CD14-positive monocyte (primary cell): ENCODE measurements at regions not wholly inside any gene's neighbourhood (a gene's known extent, or its start where the extent isn't known, plus 50 kb on each side); places are given as distances from the start of the nearest gene placed in this dataset.
A peak's percentile ranks its signal among the peaks of the same experiment; 100 is the strongest.

ENCODE experiments used
- DNase-seq, 3 donors: peaks; one replicate each; pipeline ENCODE4 v3.0.0-alpha.2; 2011 to 2022
- H2AFZ ChIP-seq: 2 replicates; pipeline ENCODE4 v1.6.0; 2012; ENCODE audit warnings: mild to moderate bottlenecking, low read depth, low read length, inconsistent platforms; ENCODE audit not compliant: insufficient read depth, poor library complexity, severe bottlenecking
- H3K27ac ChIP-seq, 2 donors: 1 replicate in 1 of 2; 2 replicates in 1 of 2; pipeline ENCODE4 v1.5.1; 2012 to 2013; ENCODE audit warnings: low read length in 2 of 2, control low read depth in 1 of 2, inconsistent platforms in 1 of 2, low read depth in 1 of 2, mild to moderate bottlenecking in 1 of 2
- H3K27me3 ChIP-seq, 2 donors: one replicate each; pipeline versions ENCODE4 v1.6.0 to v1.6.1; 2011 to 2013; ENCODE audit warnings: low read length in 2 of 2; ENCODE audit not compliant: control insufficient read depth in 2 of 2, insufficient read depth in 2 of 2
- H3K36me3 ChIP-seq, 2 donors: replicated peaks in 1 of 2; 1 replicate in 1 of 2; 2 replicates in 1 of 2; pipeline versions ENCODE4 v1.5.1 to v1.6.1; 2012 to 2013; ENCODE audit warnings: low read length in 2 of 2, control low read depth in 1 of 2, inconsistent platforms in 1 of 2, mild to moderate bottlenecking in 1 of 2; ENCODE audit not compliant: insufficient read depth in 2 of 2, control insufficient read depth in 1 of 2
- H3K4me1 ChIP-seq, 2 donors: 1 replicate in 1 of 2; 2 replicates in 1 of 2; pipeline versions ENCODE4 v1.5.1 to v1.6.1; 2012 to 2013; ENCODE audit warnings: low read length in 2 of 2, control low read depth in 1 of 2, inconsistent platforms in 1 of 2, mild to moderate bottlenecking in 1 of 2, moderate library complexity in 1 of 2; ENCODE audit not compliant: insufficient read depth in 2 of 2, control insufficient read depth in 1 of 2
- H3K4me2 ChIP-seq: replicated peaks from 2 replicates; pipeline ENCODE3; 2012; ENCODE audit warnings: low read length, moderate library complexity, mild to moderate bottlenecking; ENCODE audit not compliant: poor library complexity, severe bottlenecking; ENCODE audit errors: extremely low read depth
- H3K4me3 ChIP-seq, 3 experiments: fragments of 200-600 bp in 1 of 3; sonication (generic) in 1 of 3; replicated peaks in 1 of 3; 1 replicate in 2 of 3; 2 replicates in 1 of 3; pipeline ENCODE4 v1.5.1; 2011 to 2013; ENCODE audit warnings: low read length in 3 of 3, mild to moderate bottlenecking in 3 of 3, control low read depth in 2 of 3, low read depth in 2 of 3, inconsistent platforms in 1 of 3, moderate library complexity in 1 of 3
- H3K79me2 ChIP-seq: 2 replicates; pipeline ENCODE4 v1.6.0; 2012; ENCODE audit warnings: mild to moderate bottlenecking, control low read depth, inconsistent platforms, low read length, moderate library complexity; ENCODE audit not compliant: insufficient read depth
- H3K9ac ChIP-seq: 2 replicates; pipeline ENCODE4 v1.6.0; 2017; ENCODE audit warnings: low read length, mild to moderate bottlenecking; ENCODE audit not compliant: insufficient read depth, poor library complexity, severe bottlenecking
- H3K9me3 ChIP-seq, 2 donors: replicated peaks in 1 of 2; 1 replicate in 1 of 2; 2 replicates in 1 of 2; pipeline versions ENCODE4 v1.5.1 to v1.6.1; 2012 to 2013; ENCODE audit warnings: low read length in 2 of 2, control low read depth in 1 of 2; ENCODE audit not compliant: control insufficient read depth in 1 of 2, insufficient read depth in 1 of 2
- H4K20me1 ChIP-seq: 2 replicates; pipeline ENCODE4 v1.6.0; 2012; ENCODE audit warnings: mild to moderate bottlenecking, low read length, control low read depth, moderate library complexity; ENCODE audit not compliant: insufficient read depth
- H3K27ac Mint-ChIP-seq, 7 donors: one replicate each; pipeline ENCODE4 v1.8.0; 2020; ENCODE audit warnings: mild to moderate bottlenecking in 7 of 7, mixed read lengths in 7 of 7, moderate library complexity in 6 of 7, inconsistent platforms in 2 of 7
- H3K27me3 Mint-ChIP-seq, 3 donors: one replicate each; pipeline ENCODE4 v1.8.0; 2021 to 2022; ENCODE audit warnings: low read depth in 3 of 3, mild to moderate bottlenecking in 3 of 3, mixed read lengths in 3 of 3, moderate library complexity in 3 of 3, inconsistent platforms in 1 of 3
- H3K36me3 Mint-ChIP-seq, 2 donors: one replicate each; pipeline ENCODE4 v1.8.0; 2020; ENCODE audit warnings: mixed read lengths in 2 of 2, inconsistent platforms in 1 of 2, mild to moderate bottlenecking in 1 of 2
- H3K4me1 Mint-ChIP-seq: one replicate; pipeline ENCODE4 v1.8.0; 2020; ENCODE audit warnings: mild to moderate bottlenecking, mixed read lengths
- H3K4me3 Mint-ChIP-seq, 2 donors: one replicate each; pipeline ENCODE4 v1.8.0; 2020; ENCODE audit warnings: mild to moderate bottlenecking in 2 of 2, mixed read lengths in 2 of 2, moderate library complexity in 1 of 2
- H3K9me3 Mint-ChIP-seq, 7 donors: one replicate each; pipeline ENCODE4 v1.8.0; 2020 to 2022; ENCODE audit warnings: mixed read lengths in 7 of 7, mild to moderate bottlenecking in 6 of 7, moderate library complexity in 6 of 7, inconsistent platforms in 2 of 7
- CTCF ChIP-seq: fragments of 200-600 bp; IDR thresholded peaks from one replicate; pipeline ENCODE4 v1.8.0; 2022; ENCODE audit warnings: antibody characterized with exemption, mild to moderate bottlenecking
- WGBS: methylation state at CpG from one replicate; pipeline ENCODE4 v1.1.5; 2013; ENCODE audit warnings: missing lambda C conversion rate; ENCODE audit not compliant: insufficient coverage; 5-methylcytosine and 5-hydroxymethylcytosine counted together
- intact Hi-C, 2 donors: fragments of 100-400 bp; cut with micrococcal nuclease; formaldehyde crosslinking; loops; one replicate each; pipeline versions ENCODE4 v1.15.0 to v1.15.1; 2023

DNA sequence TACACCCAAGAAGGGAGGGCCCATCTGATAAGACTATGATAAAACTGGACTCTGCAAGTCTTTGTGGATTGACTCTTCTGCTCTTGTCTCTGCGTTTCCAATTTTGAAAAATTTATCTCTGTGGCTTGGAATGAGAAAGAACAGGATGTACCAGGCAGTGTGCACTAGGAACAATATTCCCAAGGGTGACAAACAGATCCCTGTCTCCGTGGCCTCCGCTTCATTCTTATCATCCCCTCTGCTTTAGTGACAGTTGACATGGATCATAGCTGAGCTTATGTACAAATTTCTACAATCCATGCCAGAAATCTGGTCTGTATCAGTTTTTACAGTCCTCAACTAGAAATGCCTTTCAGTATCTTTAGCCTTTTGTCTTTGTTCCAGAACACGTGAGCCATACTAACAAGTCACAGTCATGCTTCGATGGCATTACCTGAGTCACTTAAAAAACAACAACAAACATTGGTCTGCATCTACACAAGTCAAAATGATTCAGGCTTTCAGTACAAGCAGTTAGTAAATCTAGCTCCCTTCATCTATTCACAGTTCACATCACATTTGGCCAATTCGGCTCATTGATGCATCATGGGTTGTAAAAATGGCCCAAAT, 393.6 kb upstream of the CELF2 start:
- no peak for TF ChIP-seq CTCF
- WGBS: 85% methylated on average over 6 of the region's 6 CpGs
- no peaks in the 10 kb centered on the region for H3K36me3 Mint-ChIP-seq
- H3K9me3 Mint-ChIP-seq: peaks cover 0 to 9% (median 2%) of the 10 kb centered on the region in 7 donors
- DNase-seq: no peak
- H3K4me2 ChIP-seq: no peak overlapping the region
- peaks cover 0 to 4% of the 10 kb centered on the region in 2 donors for H3K9me3 ChIP-seq
- H3K4me3 ChIP-seq: no peak overlapping the region
- H3K27me3 Mint-ChIP-seq: peaks cover 0 to 5% (median 2%) of the 10 kb centered on the region in 3 donors
- intact Hi-C loops: no loop called here
- H3K4me3 Mint-ChIP-seq: no peak overlapping the region
- H3K9ac ChIP-seq: no peak overlapping the region
- H3K27ac ChIP-seq: no peak overlapping the region
- no peaks in the 10 kb centered on the region for H3K36me3 ChIP-seq
- H3K79me2 ChIP-seq: no peaks in the 10 kb centered on the region
- peak overlapping the region in 1 of 7 donors; percentile 40 for H3K27ac Mint-ChIP-seq
- H2AFZ ChIP-seq: no peak overlapping the region
- H3K4me1 Mint-ChIP-seq: no peaks in the 10 kb centered on the region
- no peaks in the 10 kb centered on the region for H3K27me3 ChIP-seq
- no peaks in the 10 kb centered on the region for H4K20me1 ChIP-seq
- H3K4me1 ChIP-seq: no peaks in the 10 kb centered on the region

DNA sequence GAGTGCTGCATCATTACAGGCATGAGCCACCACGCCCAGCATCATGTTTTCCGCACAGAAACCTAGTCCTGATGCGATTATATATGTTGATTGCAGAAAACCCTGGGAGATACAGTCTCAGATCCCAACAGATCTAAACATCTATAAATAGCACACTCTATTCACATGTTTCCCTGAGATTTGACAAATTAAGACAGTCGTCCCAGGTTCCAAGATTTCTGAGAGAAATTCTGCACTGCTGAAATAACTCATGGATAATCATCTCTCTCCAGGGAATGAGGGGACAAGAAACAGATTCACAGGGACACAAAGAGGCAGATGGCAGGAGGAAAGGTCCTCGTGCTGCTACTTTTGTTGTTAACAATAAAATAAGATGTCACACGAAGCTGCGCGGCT, 393.1 kb upstream of the CELF2 start:
- no peaks in the 10 kb centered on the region for H3K79me2 ChIP-seq
- intact Hi-C loops: no loop called here
- H4K20me1 ChIP-seq: no peaks in the 10 kb centered on the region
- Mint-ChIP-seq H3K9me3 (peaks cover 0 to 7% (median 2%) of the 10 kb centered on the region in 7 donors), H3K4me3 (no peak overlapping the region), H3K27ac (no peak overlapping the region), H3K4me1 (no peaks in the 10 kb centered on the region), H3K27me3 (peaks cover 0 to 5% (median 1%) of the 10 kb centered on the region in 3 donors), H3K36me3 (no peaks in the 10 kb centered on the region)
- peaks cover 0 to 4% of the 10 kb centered on the region in 2 donors for H3K9me3 ChIP-seq
- H3K27ac ChIP-seq: no peak overlapping the region
- TF ChIP-seq CTCF: no peak
- H2AFZ ChIP-seq: no peak overlapping the region
- no peak overlapping the region for H3K9ac ChIP-seq
- no peaks in the 10 kb centered on the region for H3K36me3 ChIP-seq
- H3K27me3 ChIP-seq: no peaks in the 10 kb centered on the region
- H3K4me3 ChIP-seq: no peak overlapping the region
- DNase-seq: no peak
- H3K4me2 ChIP-seq: no peak overlapping the region
- H3K4me1 ChIP-seq: no peaks in the 10 kb centered on the region
- 97% methylated on average over 5 of the region's 8 CpGs for WGBS
